ENCODE measurements at regions not wholly inside any gene's neighbourhood (a gene's known extent, or its start where the extent isn't known, plus 50 kb on each side); places are given as distances from the start of the nearest gene placed in this dataset.

GRCh38 chr10:62887642-62888041 is 71.5 kb upstream of the EGR2 start:
- no peak for TF ChIP-seq CTCF (IDR thresholded peaks at IDR 0.05; ENCODE audit: insufficient read depth, low read length, poor library complexity, severe bottlenecking)
- H3K4me3 ChIP-seq (ENCODE audit: low read depth, low read length), result no peak overlapping the region
- DNase-seq (ENCODE audit: low read depth), result no peak
- H3K36me3 ChIP-seq (ENCODE audit: control insufficient read depth, insufficient read depth, low read length), result no peaks in the 10 kb centered on the region
- H3K27me3 ChIP-seq (ENCODE audit: control insufficient read depth, insufficient read depth, low read length), result no peaks in the 10 kb centered on the region

GRCh38 chr10:62885684-62886461 is 69.7 kb upstream of the EGR2 start:
- TF ChIP-seq CTCF (IDR thresholded peaks at IDR 0.05; ENCODE audit: insufficient read depth, low read length, poor library complexity, severe bottlenecking), result no peak
- Histone ChIP-seq H3K27me3 (ENCODE audit: control insufficient read depth, insufficient read depth, low read length) (no peaks in the 10 kb centered on the region), H3K36me3 (ENCODE audit: control insufficient read depth, insufficient read depth, low read length) (no peaks in the 10 kb centered on the region), H3K4me3 (ENCODE audit: low read depth, low read length) (no peak overlapping the region)
- DNase-seq (ENCODE audit: low read depth), result peak; percentile 18

DNA sequence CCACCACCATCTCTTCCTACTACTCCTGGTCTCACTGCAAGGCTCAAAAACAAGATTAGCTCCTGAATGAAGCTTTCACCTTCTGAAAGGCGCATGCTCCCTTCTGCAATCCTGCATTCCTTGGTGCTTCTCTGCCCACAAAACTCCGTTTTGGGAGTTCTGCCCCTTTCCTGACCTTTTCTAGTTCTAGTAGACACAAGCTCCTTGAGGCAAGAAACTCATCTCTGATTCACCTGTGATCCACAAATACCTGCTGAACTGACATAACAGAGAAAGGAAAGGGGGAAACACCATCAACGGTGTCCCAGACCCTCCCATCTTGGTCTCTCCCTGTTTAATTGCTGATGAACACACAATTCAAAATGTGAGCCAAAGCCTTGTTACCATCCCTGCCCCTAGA is 64.0 kb upstream of the EGR2 start:
- no peak for TF ChIP-seq CTCF (IDR thresholded peaks at IDR 0.05; ENCODE audit: insufficient read depth, low read length, poor library complexity, severe bottlenecking)
- DNase-seq (ENCODE audit: low read depth), result no peak

DNA sequence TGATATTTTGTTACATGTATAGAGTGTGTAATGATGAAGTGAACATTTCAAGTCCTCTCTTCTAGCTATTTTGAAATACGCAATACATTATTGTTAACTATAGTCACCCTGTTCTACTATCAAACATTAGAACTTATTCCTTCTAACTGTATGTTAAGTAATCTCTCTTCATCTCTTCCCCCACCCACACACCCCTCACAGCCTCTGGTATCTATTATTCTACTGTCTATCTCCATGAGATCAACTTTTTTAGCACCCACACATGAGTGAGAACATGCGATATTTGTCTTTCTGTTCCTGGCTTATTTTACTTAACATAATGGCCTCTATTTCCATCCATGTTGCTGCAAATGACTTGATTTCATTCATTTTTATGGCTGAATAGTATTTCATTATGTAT is 57.7 kb upstream of the EGR2 start:
- Histone ChIP-seq H3K4me3 (ENCODE audit: low read depth, low read length) (no peak overlapping the region), H3K27me3 (ENCODE audit: control insufficient read depth, insufficient read depth, low read length) (no peaks in the 10 kb centered on the region), H3K36me3 (ENCODE audit: control insufficient read depth, insufficient read depth, low read length) (no peaks in the 10 kb centered on the region)
- DNase-seq (ENCODE audit: low read depth), result no peak
- TF ChIP-seq CTCF (IDR thresholded peaks at IDR 0.05; ENCODE audit: insufficient read depth, low read length, poor library complexity, severe bottlenecking), result no peak

More for the DNA sequence above, 64.0 kb upstream of the EGR2 start:
- Histone ChIP-seq H3K36me3 (ENCODE audit: control insufficient read depth, insufficient read depth, low read length) (no peaks in the 10 kb centered on the region), H3K4me3 (ENCODE audit: low read depth, low read length) (no peak overlapping the region), H3K27me3 (ENCODE audit: control insufficient read depth, insufficient read depth, low read length) (no peaks in the 10 kb centered on the region)

GRCh38 chr10:62870866-62871265 is 54.7 kb upstream of the EGR2 start:
- Histone ChIP-seq H3K36me3 (ENCODE audit: control insufficient read depth, insufficient read depth, low read length) (no peaks in the 10 kb centered on the region), H3K4me3 (ENCODE audit: low read depth, low read length) (no peak overlapping the region), H3K27me3 (ENCODE audit: control insufficient read depth, insufficient read depth, low read length) (no peaks in the 10 kb centered on the region)
- no peak for TF ChIP-seq CTCF (IDR thresholded peaks at IDR 0.05; ENCODE audit: insufficient read depth, low read length, poor library complexity, severe bottlenecking)
- no peak for DNase-seq (ENCODE audit: low read depth)

- Histone ChIP-seq H3K36me3 (ENCODE audit: control insufficient read depth, insufficient read depth, low read length) (no peaks in the 10 kb centered on the region), H3K4me3 (ENCODE audit: low read depth, low read length) (no peak overlapping the region), H3K27me3 (ENCODE audit: control insufficient read depth, insufficient read depth, low read length) (no peaks in the 10 kb centered on the region)
- TF ChIP-seq CTCF (IDR thresholded peaks at IDR 0.05; ENCODE audit: insufficient read depth, low read length, poor library complexity, severe bottlenecking), result no peak
- DNase-seq (ENCODE audit: low read depth), result no peak
Measured at GRCh38 chr10:62869958-62870357, 53.8 kb upstream of the EGR2 start.
